HG02885 (cell line): ENCODE measurements at regions not wholly inside any gene's neighbourhood (a gene's known extent, or its start where the extent isn't known, plus 50 kb on each side); places are given as distances from the start of the nearest gene placed in this dataset.
"Not testable (repeated sequence)": the region's sequence is repeated elsewhere in the genome, so short reads cannot be mapped to it uniquely, and the experiment has no call there.

Source experiments
- ATAC-seq: cut with Tn5 transposase; IDR thresholded peaks from one replicate; pipeline ENCODE4 v1.9.1; 2021; ENCODE audit warnings: mild to moderate bottlenecking; ENCODE audit not compliant: unreplicated experiment, poor library complexity

GRCh38 chr3:147244397-147244796 is 161.9 kb downstream of the ZIC4 start:
- no peak for ATAC-seq

GRCh38 chr3:147240581-147240980 is 165.8 kb downstream of the ZIC4 start:
- ATAC-seq: no peak

- ATAC-seq: no peak
These were observed 168.4 kb downstream of the ZIC4 start for GRCh38 chr3:147237991-147238390.

GRCh38 chr3:147231980-147232379 is 174.4 kb downstream of the ZIC4 start:
- ATAC-seq: not testable (repeated sequence)

GRCh38 chr3:147231111-147231510 is 175.2 kb downstream of the ZIC4 start:
- ATAC-seq: no peak

- ATAC-seq: no peak
These were observed 184.1 kb downstream of the ZIC4 start for GRCh38 chr3:147222291-147222690.

GRCh38 chr3:147218965-147219364 is 187.4 kb downstream of the ZIC4 start:
- ATAC-seq: peak; percentile 50

GRCh38 chr3:147216143-147216673 is 190.1 kb downstream of the ZIC4 start:
- ATAC-seq: peak; percentile 41

- peak; percentile 52 for ATAC-seq
These were observed 190.7 kb downstream of the ZIC4 start for GRCh38 chr3:147215660-147216059.

GRCh38 chr3:147213633-147214032 is 192.7 kb downstream of the ZIC4 start:
- ATAC-seq: no peak

GRCh38 chr3:147210676-147211075 is 195.7 kb downstream of the ZIC4 start:
- ATAC-seq: no peak

- ATAC-seq: no peak
These were observed 205.3 kb downstream of the ZIC4 start for GRCh38 chr3:147201086-147201485.

- no peak for ATAC-seq
These were observed 205.8 kb downstream of the ZIC4 start for GRCh38 chr3:147200545-147200944.

- peak; percentile 75 for ATAC-seq
These were observed 208.6 kb downstream of the ZIC4 start for GRCh38 chr3:147197739-147198138.

- no peak for ATAC-seq
These were observed 210.5 kb downstream of the ZIC4 start for GRCh38 chr3:147195887-147196286.

- peak; percentile 82 for ATAC-seq
These were observed 214.5 kb downstream of the ZIC4 start for GRCh38 chr3:147191795-147192385.

- no peak for ATAC-seq
These were observed 217.3 kb downstream of the ZIC4 start for GRCh38 chr3:147189016-147189415.

- no peak for ATAC-seq
These were observed 218.7 kb downstream of the ZIC4 start for GRCh38 chr3:147187687-147188086.

GRCh38 chr3:147185781-147186180 is 220.6 kb downstream of the ZIC4 start:
- ATAC-seq: no peak

- no peak for ATAC-seq
These were observed 221.5 kb downstream of the ZIC4 start for GRCh38 chr3:147184794-147185193.

GRCh38 chr3:147173257-147173656 is 233.1 kb downstream of the ZIC4 start:
- ATAC-seq: no peak

- no peak for ATAC-seq
These were observed 243.6 kb downstream of the ZIC4 start for GRCh38 chr3:147162743-147163142.
